ENCODE measurements at regions not wholly inside any gene's neighbourhood (a gene's known extent, or its start where the extent isn't known, plus 50 kb on each side); places are given as distances from the start of the nearest gene placed in this dataset.

DNA sequence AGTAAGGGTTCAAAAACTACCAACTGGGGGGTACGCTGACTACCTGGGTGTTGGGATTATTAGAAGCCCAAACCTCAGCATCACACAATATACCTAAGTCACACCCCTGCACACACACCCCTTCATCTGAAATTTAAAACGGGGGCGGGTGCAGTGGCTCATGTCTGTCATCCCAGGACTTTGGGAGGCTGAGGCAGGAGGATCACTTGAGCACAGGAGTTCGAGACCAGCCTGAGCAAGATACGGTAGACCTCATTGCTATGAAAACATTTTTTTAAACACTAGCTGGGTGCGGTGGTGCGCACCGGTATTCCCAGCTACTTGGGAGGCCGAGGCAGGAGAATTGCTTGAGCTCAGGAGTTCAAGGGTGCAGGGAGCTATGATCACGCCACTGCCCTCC lies 331.0 kb downstream of the ASMT start:
- intact Hi-C loops (cut with micrococcal nuclease), result no loop called here
- Mint-ChIP-seq H3K27me3 (no peaks in the 10 kb centered on the region), H3K36me3 (no peaks in the 10 kb centered on the region), H3K9me3 (peaks cover 0 to 3% (median 0%) of the 10 kb centered on the region in 11 donors), H3K4me3 (no peak overlapping the region), H3K27ac (no peak overlapping the region), H3K4me1 (no peaks in the 10 kb centered on the region)
- no peaks in the 10 kb centered on the region for H3K9me3 ChIP-seq (ENCODE audit: control insufficient read depth in 2 of 3, low read length in 3 of 3)
- DNase-seq (no peak), ATAC-seq (no peak)
- ChIA-PET POLR2A (no interaction called here), CTCF (no interaction called here)
- no peaks in the 10 kb centered on the region for H3K27me3 ChIP-seq (ENCODE audit: control insufficient read depth in 2 of 2, insufficient read depth in 2 of 2, low read length in 2 of 2)
- H3K27ac ChIP-seq (ENCODE audit: low read depth, low read length), result no peak overlapping the region
- no peaks in the 10 kb centered on the region for H3K36me3 ChIP-seq (ENCODE audit: control insufficient read depth in 2 of 3, insufficient read depth in 3 of 3, low read length in 3 of 3)
- no peaks in the 10 kb centered on the region for H3K4me1 ChIP-seq (ENCODE audit: control insufficient read depth in 2 of 2, insufficient read depth in 2 of 2, low read length in 2 of 2)
- H3K4me3 ChIP-seq (ENCODE audit: low read length), result no peak overlapping the region

GRCh38 chrX:1946974-1947373 lies 332.1 kb downstream of the ASMT start:
- CTCF ChIA-PET, result no interaction called here
- H3K27ac ChIP-seq (ENCODE audit: low read depth, low read length), result no peak overlapping the region
- no peaks in the 10 kb centered on the region for H3K27me3 Mint-ChIP-seq
- H3K27ac Mint-ChIP-seq, result no peak overlapping the region
- H3K9me3 ChIP-seq (ENCODE audit: control insufficient read depth in 2 of 3, low read length in 3 of 3), result no peaks in the 10 kb centered on the region
- no peaks in the 10 kb centered on the region for H3K36me3 ChIP-seq (ENCODE audit: control insufficient read depth in 2 of 3, insufficient read depth in 3 of 3, low read length in 3 of 3)
- H3K27me3 ChIP-seq (ENCODE audit: control insufficient read depth in 2 of 2, insufficient read depth in 2 of 2, low read length in 2 of 2), result no peaks in the 10 kb centered on the region
- ATAC-seq (no peak), DNase-seq (no peak)
- no peak overlapping the region for H3K4me3 ChIP-seq (ENCODE audit: low read length)
- no peaks in the 10 kb centered on the region for H3K4me1 Mint-ChIP-seq
- no peaks in the 10 kb centered on the region for H3K36me3 Mint-ChIP-seq
- H3K4me1 ChIP-seq (ENCODE audit: control insufficient read depth in 2 of 2, insufficient read depth in 2 of 2, low read length in 2 of 2), result no peaks in the 10 kb centered on the region
- intact Hi-C loops (cut with micrococcal nuclease), result no loop called here
- POLR2A ChIA-PET, result no interaction called here
- no peak overlapping the region for H3K4me3 Mint-ChIP-seq
- H3K9me3 Mint-ChIP-seq, result peaks cover 0 to 3% (median 0%) of the 10 kb centered on the region in 11 donors
